NB4 (cell line): ENCODE measurements at regions not wholly inside any gene's neighbourhood (a gene's known extent, or its start where the extent isn't known, plus 50 kb on each side); places are given as distances from the start of the nearest gene placed in this dataset.

Source experiments
- DNase-seq: peaks from one replicate; pipeline ENCODE4 v3.0.0; 2010; ENCODE audit warnings: low read depth
- H3K4me3 ChIP-seq: one replicate; pipeline ENCODE4 v1.5.1; 2011; ENCODE audit warnings: mild to moderate bottlenecking, low read depth, low read length, moderate library complexity
- CTCF ChIP-seq: IDR thresholded peaks from one replicate; pipeline ENCODE4 v1.5.1; 2012; ENCODE audit warnings: low read depth, low read length
- MAX ChIP-seq: IDR thresholded peaks from 2 replicates; pipeline ENCODE4 v1.6.1; 2011; ENCODE audit warnings: low read depth, low read length
- MYC ChIP-seq: IDR thresholded peaks from 2 replicates; pipeline ENCODE4 v1.6.1; 2011; ENCODE audit warnings: low read depth, low read length
- POLR2A ChIP-seq: IDR thresholded peaks from 2 replicates; pipeline ENCODE4 v1.6.1; 2011; ENCODE audit warnings: mild to moderate bottlenecking; ENCODE audit not compliant: insufficient read length; ENCODE audit errors: extremely low read depth

- H3K4me3 ChIP-seq = no peak overlapping the region
- TF ChIP-seq MYC (no peak), POLR2A (no peak), MAX (no peak), CTCF (no peak)
- no peak for DNase-seq
Measured at GRCh38 chr17:77778636-77779489, 179.6 kb upstream of the TNRC6C start.

GRCh38 chr17:77779711-77780539, 178.6 kb upstream of the TNRC6C start:
- TF ChIP-seq POLR2A (no peak), MYC (no peak), MAX (no peak), CTCF (no peak)

GRCh38 chr17:77781536-77781935, 177.0 kb upstream of the TNRC6C start:
- DNase-seq = no peak
- H3K4me3 ChIP-seq = no peak overlapping the region
- TF ChIP-seq POLR2A (no peak), MYC (no peak), MAX (no peak), CTCF (no peak)

More at GRCh38 chr17:77779711-77780539, 178.6 kb upstream of the TNRC6C start:
- no peak for DNase-seq
- H3K4me3 ChIP-seq = no peak overlapping the region

DNA sequence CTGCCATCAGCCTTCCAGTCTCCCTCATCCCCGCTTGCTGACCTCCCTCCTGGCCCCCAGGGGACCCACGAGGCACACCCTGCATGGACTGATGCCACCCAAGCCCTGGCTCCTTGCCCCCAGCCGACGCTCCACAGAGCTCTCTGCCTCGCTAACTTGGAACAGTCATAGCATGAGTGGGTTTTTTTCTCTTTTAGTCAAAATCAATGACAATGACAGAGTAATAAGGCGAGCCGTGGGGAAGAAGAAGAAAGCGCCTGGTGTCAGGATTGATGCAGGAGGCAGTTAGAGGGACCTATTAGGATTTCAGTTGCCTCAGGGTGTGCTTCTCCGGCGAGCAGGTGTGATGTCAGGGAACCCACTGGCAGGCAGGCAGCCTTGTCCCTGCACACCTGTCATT, 176.3 kb upstream of the TNRC6C start:
- TF ChIP-seq MYC (no peak), CTCF (no peak), POLR2A (no peak), MAX (no peak)
- DNase-seq = no peak
- H3K4me3 ChIP-seq = no peak overlapping the region

- TF ChIP-seq CTCF (no peak), MYC (no peak), POLR2A (no peak), MAX (no peak)
Measured at GRCh38 chr17:77782611-77783010, 175.9 kb upstream of the TNRC6C start.

More at GRCh38 chr17:77782611-77783010, 175.9 kb upstream of the TNRC6C start:
- no peak for DNase-seq
- H3K4me3 ChIP-seq = no peak overlapping the region
